Vagina (tissue), 2 donors: ENCODE measurements at regions not wholly inside any gene's neighbourhood (a gene's known extent, or its start where the extent isn't known, plus 50 kb on each side); places are given as distances from the start of the nearest gene placed in this dataset.

Experiments used
- POLR2AphosphoS5 ChIP-seq, 2 donors: sonication (generic); formaldehyde crosslinking; IDR thresholded peaks; one replicate each; pipeline ENCODE4 v1.9.0; 2017; ENCODE audit warnings: antibody characterized with exemption in 2 of 2, mild to moderate bottlenecking in 2 of 2, low read depth in 1 of 2; ENCODE audit not compliant: insufficient read depth in 1 of 2
- TF ChIP-seq, protein P1 (sequence below), 3 experiments: fragments of 450-650 bp in 2 of 3; fragments of 200-600 bp in 1 of 3; sonication (generic) in 1 of 3; IDR thresholded peaks; one replicate each; pipeline ENCODE4 v1.5.1; 2017 to 2019; ENCODE audit warnings: antibody characterized with exemption in 3 of 3, mild to moderate bottlenecking in 2 of 3, moderate library complexity in 2 of 3

DNA sequence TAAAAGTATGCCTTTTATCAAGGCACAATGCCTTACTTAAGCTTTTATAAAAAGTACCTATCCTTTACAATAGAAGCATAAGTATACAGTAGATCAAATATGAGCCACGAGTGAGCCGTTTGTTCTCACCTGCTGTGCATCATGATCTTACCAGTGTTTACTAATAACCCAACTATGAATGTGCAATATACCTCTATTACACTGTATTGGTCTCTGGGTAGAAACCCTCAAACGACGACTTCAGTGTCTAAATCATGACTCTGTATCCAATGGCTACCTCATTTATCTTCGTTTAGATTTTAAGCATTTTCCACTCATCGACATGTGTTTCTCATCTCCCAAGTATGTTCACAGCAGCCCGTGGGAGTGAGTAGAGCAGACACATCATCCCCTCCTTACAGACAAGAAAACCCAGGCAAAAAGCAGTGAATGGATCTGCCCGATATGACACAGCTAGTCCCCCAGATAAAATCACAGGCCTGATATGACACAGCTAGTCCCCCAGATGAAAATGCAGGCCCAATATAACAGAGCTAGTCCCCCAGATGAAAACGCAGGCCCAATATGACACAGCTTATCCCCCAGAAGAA lies 279.8 kb downstream of the TNS1 start:
- TF ChIP-seq, protein P1, sequence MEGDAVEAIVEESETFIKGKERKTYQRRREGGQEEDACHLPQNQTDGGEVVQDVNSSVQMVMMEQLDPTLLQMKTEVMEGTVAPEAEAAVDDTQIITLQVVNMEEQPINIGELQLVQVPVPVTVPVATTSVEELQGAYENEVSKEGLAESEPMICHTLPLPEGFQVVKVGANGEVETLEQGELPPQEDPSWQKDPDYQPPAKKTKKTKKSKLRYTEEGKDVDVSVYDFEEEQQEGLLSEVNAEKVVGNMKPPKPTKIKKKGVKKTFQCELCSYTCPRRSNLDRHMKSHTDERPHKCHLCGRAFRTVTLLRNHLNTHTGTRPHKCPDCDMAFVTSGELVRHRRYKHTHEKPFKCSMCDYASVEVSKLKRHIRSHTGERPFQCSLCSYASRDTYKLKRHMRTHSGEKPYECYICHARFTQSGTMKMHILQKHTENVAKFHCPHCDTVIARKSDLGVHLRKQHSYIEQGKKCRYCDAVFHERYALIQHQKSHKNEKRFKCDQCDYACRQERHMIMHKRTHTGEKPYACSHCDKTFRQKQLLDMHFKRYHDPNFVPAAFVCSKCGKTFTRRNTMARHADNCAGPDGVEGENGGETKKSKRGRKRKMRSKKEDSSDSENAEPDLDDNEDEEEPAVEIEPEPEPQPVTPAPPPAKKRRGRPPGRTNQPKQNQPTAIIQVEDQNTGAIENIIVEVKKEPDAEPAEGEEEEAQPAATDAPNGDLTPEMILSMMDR (IDR thresholded peaks at IDR 0.05), result no peak
- no peak for TF ChIP-seq POLR2AphosphoS5 (IDR thresholded peaks at IDR 0.05; ENCODE audit: insufficient read depth in 1 of 2, low read depth in 1 of 2)
